Body of pancreas (tissue), 4 donors: ENCODE measurements at regions not wholly inside any gene's neighbourhood (a gene's known extent, or its start where the extent isn't known, plus 50 kb on each side); places are given as distances from the start of the nearest gene placed in this dataset.

Source experiments
- CTCF ChIP-seq, 7 experiments: fragments of 450-650 bp in 4 of 7; fragments of 200-600 bp in 3 of 7; sonication (generic) in 3 of 7; IDR thresholded peaks; one replicate each; pipeline ENCODE4 v1.5.1; 2016 to 2019; ENCODE audit warnings: antibody characterized with exemption in 7 of 7
- POLR2A ChIP-seq, 3 donors: fragments of 450-650 bp; IDR thresholded peaks; one replicate each; pipeline ENCODE4 v1.6.1; 2016; ENCODE audit warnings: antibody characterized with exemption in 3 of 3, mild to moderate bottlenecking in 2 of 3

- TF ChIP-seq POLR2A (IDR thresholded peaks at IDR 0.05): no peak
- TF ChIP-seq CTCF (IDR thresholded peaks at IDR 0.05): no peak
Observed at GRCh38 chr3:27010834-27011233, 358.3 kb downstream of the NEK10 start.
